Adrenal gland (tissue), 9 donors: ENCODE measurements at regions not wholly inside any gene's neighbourhood (a gene's known extent, or its start where the extent isn't known, plus 50 kb on each side); places are given as distances from the start of the nearest gene placed in this dataset.

ENCODE experiments used
- DNase-seq, 7 donors: peaks; one replicate each; pipeline ENCODE4 v3.0.0-alpha.2; 2019 to 2020
- H3K27ac ChIP-seq, 5 donors: fragments of 200-600 bp; sonication (generic) in 4 of 5; 1 replicate in 3 of 5; 2 replicates in 2 of 5; pipeline versions ENCODE4 v1.5.1 to v1.8.0; 2016 to 2020; ENCODE audit warnings: mild to moderate bottlenecking in 1 of 5
- H3K27me3 ChIP-seq: fragments of 200-600 bp; 2 replicates; pipeline ENCODE4 v1.8.0; 2021
- H3K36me3 ChIP-seq, 2 donors: fragments of 200-600 bp; replicated peaks in 1 of 2; 1 replicate in 1 of 2; 2 replicates in 1 of 2; pipeline versions ENCODE4 v1.5.1 to v1.8.0; 2018 to 2022
- H3K4me1 ChIP-seq, 2 donors: fragments of 200-600 bp; replicated peaks in 1 of 2; 1 replicate in 1 of 2; 2 replicates in 1 of 2; pipeline versions ENCODE4 v1.5.1 to v1.8.0; 2018 to 2021
- H3K4me3 ChIP-seq, 4 donors: fragments of 200-600 bp; sonication (generic) in 3 of 4; one replicate each; pipeline ENCODE4 v1.5.1; 2016 to 2018
- H3K9me3 ChIP-seq, 3 donors: fragments of 200-600 bp; sonication (generic) in 1 of 3; replicated peaks in 1 of 3; 1 replicate in 2 of 3; 2 replicates in 1 of 3; pipeline versions ENCODE4 v1.5.1 to v1.8.0; 2016 to 2021
- CTCF ChIP-seq, 6 experiments: fragments of 450-650 bp in 4 of 6; fragments of 200-600 bp in 2 of 6; sonication (generic) in 1 of 6; IDR thresholded peaks; 1 replicate in 5 of 6; 2 replicates in 1 of 6; pipeline versions ENCODE4 v1.5.1 to v1.8.0; 2016 to 2021; ENCODE audit warnings: antibody characterized with exemption in 6 of 6, mild to moderate bottlenecking in 2 of 6, moderate library complexity in 1 of 6
- POLR2A ChIP-seq, 2 donors: fragments of 450-650 bp; IDR thresholded peaks; one replicate each; pipeline ENCODE4 v1.6.1; 2017; ENCODE audit warnings: antibody characterized with exemption in 2 of 2, mild to moderate bottlenecking in 2 of 2, moderate library complexity in 1 of 2
- WGBS, 4 donors: extraction: QIAGEN DNeasy Blood & Tissue Kit in 2 of 4; methylation state at CpG; one replicate each; pipeline versions ENCODE4 v1.1.5 to v1.1.7; 2013 to 2017; 5-methylcytosine and 5-hydroxymethylcytosine counted together
- intact Hi-C, 2 donors: fragments of 100-400 bp; cut with DNase I; formaldehyde crosslinking; loops; one replicate each; pipeline versions ENCODE4 v1.14.1 to v1.15.0; 2022 to 2023
- donor health status: healthy with polysubstance abuse.
- donor health status: Bipolar disorder and iron deficiency.
- donor health status: DM: yes; HTN: yes; CAD: no.
- donor health status: DM: no; HTN: no; CAD: no.
- donor health status: DM: no; HTN: no; CAD: no.

GRCh38 chr11:28956446-28956845, 848.3 kb downstream of the METTL15 start:
- WGBS, 4 donors = 66 to 71% (median 67%) methylated on average over 3 of the region's 3 CpGs
- intact Hi-C loops = no loop called here
- Histone ChIP-seq H3K27ac (no peak overlapping the region), H3K9me3 (no peaks in the 10 kb centered on the region), H3K4me1 (no peaks in the 10 kb centered on the region), H3K4me3 (no peak overlapping the region), H3K27me3 (no peaks in the 10 kb centered on the region), H3K36me3 (no peaks in the 10 kb centered on the region)
- TF ChIP-seq POLR2A (IDR thresholded peaks at IDR 0.05) = no peak
- TF ChIP-seq CTCF (IDR thresholded peaks at IDR 0.05) = no peak
- DNase-seq = no peak

- WGBS, 4 donors = 83 to 100% (median 87%) methylated on average over 1 of the region's 1 CpG
- intact Hi-C loops = no loop called here
Observed at GRCh38 chr11:28951191-28951590, 843.0 kb downstream of the METTL15 start.

GRCh38 chr11:28939381-28939780, 831.2 kb downstream of the METTL15 start:
- TF ChIP-seq CTCF (IDR thresholded peaks at IDR 0.05) (no peak), POLR2A (IDR thresholded peaks at IDR 0.05) (no peak)
- no peaks in the 10 kb centered on the region for H3K27me3 ChIP-seq

More at GRCh38 chr11:28951191-28951590, 843.0 kb downstream of the METTL15 start:
- no peak for DNase-seq
- H3K4me3 ChIP-seq = no peak overlapping the region
- H3K4me1 ChIP-seq = no peaks in the 10 kb centered on the region
- TF ChIP-seq CTCF (IDR thresholded peaks at IDR 0.05) (no peak), POLR2A (IDR thresholded peaks at IDR 0.05) (no peak)
- H3K36me3 ChIP-seq = no peaks in the 10 kb centered on the region
- no peaks in the 10 kb centered on the region for H3K27me3 ChIP-seq
- no peak overlapping the region for H3K27ac ChIP-seq
- no peaks in the 10 kb centered on the region for H3K9me3 ChIP-seq

GRCh38 chr11:28938091-28938490, 829.9 kb downstream of the METTL15 start:
- TF ChIP-seq POLR2A (IDR thresholded peaks at IDR 0.05) = no peak
- no peak for TF ChIP-seq CTCF (IDR thresholded peaks at IDR 0.05)
- Histone ChIP-seq H3K4me3 (no peak overlapping the region), H3K9me3 (no peaks in the 10 kb centered on the region), H3K27me3 (no peaks in the 10 kb centered on the region), H3K4me1 (no peaks in the 10 kb centered on the region), H3K36me3 (no peaks in the 10 kb centered on the region), H3K27ac (no peak overlapping the region)
- intact Hi-C loops = no loop called here
- 80 to 93% (median 84%) methylated on average over 1 of the region's 1 CpG for WGBS, 4 donors
- no peak for DNase-seq

More at GRCh38 chr11:28939381-28939780, 831.2 kb downstream of the METTL15 start:
- no peak for DNase-seq
- WGBS, 4 donors = 54 to 66% (median 62%) methylated on average over 2 of the region's 2 CpGs
- H3K9me3 ChIP-seq = no peaks in the 10 kb centered on the region
- H3K36me3 ChIP-seq = no peaks in the 10 kb centered on the region
- no peaks in the 10 kb centered on the region for H3K4me1 ChIP-seq
- intact Hi-C loops = no loop called here
- no peak overlapping the region for H3K4me3 ChIP-seq
- no peak overlapping the region for H3K27ac ChIP-seq
